AG20443 (cell line): ENCODE measurements at regions not wholly inside any gene's neighbourhood (a gene's known extent, or its start where the extent isn't known, plus 50 kb on each side); places are given as distances from the start of the nearest gene placed in this dataset.
A peak's percentile ranks its signal among the peaks of the same experiment; 100 is the strongest.
"Not testable (repeated sequence)": the region's sequence is repeated elsewhere in the genome, so short reads cannot be mapped to it uniquely, and the experiment has no call there.

ENCODE experiments used
- DNase-seq: peaks from one replicate; pipeline ENCODE4 v3.0.0; 2012; ENCODE audit warnings: low spot score, mixed read lengths

DNA sequence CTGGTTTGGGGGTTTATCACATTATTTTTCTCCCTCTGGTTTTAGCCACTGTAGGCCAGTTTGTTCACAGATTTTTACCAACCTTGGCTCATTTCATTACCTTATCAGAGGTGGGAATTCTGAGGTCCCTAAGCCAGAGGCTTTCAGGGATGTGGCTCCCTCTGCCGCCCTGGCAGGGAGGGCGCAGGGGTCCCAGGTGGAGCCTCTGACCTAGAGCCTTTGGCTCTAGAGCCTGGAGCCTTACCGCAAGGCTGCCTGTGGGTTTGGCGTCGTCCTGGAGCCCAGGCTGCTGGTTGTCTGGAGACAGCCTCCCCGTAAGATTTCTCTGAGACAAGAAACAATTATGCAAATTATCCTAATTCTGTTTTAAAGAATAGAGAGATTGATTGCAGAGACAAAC is 188.0 kb downstream of the LMLN start:
- DNase-seq = not testable (repeated sequence)

DNA sequence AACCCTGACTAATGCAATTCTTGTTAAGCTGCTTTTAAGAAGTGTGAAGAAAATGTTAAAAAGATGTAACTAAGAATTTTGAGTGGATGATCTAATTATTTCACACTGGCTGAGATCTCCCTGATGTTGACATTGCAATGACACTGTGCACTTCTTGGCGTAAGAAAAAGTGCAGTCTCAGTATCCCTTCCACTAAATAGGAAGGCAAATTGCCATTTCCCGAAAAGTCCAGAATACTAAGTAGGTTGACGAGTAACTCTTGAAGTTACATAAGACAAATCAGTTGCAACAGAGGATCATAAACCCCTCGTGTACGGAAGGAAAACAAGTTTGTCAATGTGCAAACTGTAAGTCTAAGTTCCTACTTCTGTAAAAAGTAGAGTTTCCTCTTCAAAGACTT is 189.9 kb downstream of the LMLN start:
- DNase-seq = not testable (repeated sequence)

DNA sequence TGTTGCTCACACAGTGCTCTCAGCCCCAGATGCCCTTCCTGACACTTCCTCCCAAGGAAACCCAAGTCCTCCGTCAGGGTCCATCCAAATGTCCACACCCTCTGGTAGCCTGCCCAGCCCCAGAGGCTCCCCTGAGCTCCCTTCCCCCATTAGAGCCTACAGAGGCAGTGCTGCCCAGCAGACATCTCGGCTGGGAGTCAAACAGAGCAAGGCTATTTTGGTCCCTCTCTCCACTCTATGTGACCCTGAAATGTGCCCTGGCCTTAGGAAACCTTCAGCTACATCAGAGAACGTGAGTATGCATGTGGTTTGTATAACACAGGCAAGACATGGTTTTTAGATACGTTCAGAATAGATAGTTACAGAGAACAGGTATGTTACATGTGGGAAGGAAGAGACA is 191.8 kb downstream of the LMLN start:
- not testable (repeated sequence) for DNase-seq

DNA sequence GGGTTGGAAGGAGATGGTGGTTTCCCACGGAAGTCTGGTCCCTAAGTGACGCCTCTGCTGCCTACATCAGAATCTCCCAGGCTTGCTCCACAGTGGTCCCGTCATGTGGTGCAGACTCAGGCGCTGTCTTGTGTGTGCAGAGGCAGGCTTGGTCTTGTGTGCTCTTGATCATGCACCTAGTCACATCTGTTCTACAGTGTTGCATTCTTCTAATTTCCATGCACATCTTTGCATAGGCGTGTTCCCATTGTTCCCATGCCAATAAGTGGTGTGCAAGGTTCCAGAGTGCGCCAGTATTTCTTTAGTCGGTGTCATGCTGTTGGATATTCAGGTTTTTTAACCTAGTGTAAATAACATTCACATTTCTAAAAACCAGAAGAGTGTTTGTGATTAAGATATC is 195.8 kb downstream of the LMLN start:
- DNase-seq = not testable (repeated sequence)

DNA sequence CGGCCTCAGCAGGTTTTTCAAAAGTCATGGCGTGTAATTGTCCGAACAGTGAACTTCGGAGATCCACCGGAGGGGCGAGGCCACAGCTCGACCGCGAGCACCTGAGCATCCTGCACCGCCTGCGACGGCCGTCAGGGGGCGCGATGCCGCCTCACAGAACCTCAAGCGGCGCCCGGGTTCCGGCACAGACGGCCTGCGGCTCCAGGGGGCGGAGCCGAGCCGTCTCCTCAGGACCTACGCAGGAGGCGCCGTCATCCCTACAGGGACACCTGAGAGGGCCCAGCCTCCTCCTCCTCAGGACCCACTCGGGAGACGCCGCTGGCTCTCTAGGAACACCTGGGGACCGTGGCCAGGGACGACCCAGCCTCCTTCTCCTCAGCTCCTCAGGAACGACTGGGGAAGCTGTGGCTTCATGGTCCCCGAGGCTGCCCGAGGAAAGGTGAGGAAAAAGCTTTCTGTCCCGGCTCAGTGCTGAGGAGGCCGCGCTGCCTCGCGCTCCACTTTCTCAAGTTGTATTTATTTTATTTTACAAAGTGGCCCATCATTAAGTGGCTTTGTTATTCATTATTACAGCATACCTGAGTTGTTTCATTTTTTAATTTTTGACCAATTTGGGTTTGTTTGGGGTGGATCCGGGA is 197.3 kb downstream of the LMLN start:
- DNase-seq = not testable (repeated sequence)

DNA sequence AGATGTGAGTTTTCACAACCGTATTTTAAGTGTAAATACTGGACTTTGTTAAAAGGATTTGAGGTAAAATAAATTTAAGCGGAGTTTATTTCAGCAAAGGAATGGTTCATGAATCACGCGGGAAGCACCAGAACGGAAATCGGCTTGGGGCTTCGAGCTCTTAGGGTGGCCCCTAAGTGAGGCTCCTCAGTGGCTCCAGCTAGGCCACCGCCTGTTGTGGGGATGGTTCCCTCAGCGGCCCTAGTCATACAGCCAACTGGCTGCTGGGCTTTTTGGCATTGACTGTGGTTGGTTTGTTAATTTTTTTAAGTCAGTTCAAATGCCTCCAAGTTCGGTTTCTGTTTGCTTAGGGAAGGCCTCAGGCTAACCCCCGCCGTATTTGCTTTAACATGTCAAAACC is 198.0 kb downstream of the LMLN start:
- DNase-seq = not testable (repeated sequence)

DNA sequence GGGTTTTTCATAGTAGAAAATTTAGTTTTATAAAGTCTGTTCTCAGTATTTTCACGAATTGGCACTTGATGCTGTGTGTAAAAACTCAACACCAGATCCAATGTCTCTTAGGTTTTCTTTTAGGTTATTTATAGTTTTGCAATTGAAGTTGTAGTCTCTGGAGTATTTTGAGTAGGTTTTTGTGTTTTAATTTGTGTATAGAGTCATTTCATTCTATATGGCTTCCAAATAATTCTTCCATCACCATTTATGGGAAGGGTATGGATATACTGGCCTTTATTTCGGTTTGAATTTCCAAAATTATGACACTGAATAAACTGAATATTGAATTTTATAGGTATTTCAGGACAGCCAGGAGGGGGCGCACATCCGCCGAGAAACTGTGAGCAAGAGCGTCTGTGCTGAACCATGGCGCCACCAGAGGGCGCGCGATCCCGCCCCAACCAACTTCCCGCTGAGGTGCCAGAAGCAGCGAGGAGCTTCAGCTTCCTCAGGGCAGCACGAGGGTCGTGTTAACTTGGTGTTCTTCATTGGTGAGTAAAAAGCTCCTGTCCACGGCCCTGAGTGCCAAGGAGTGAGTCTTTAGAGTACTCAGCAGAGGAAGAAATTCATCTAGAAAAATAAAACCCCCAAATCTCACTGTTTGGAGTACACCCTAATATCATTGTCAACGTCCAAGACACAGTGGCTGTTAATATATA is 207.5 kb downstream of the LMLN start:
- DNase-seq = peak; percentile 19

DNA sequence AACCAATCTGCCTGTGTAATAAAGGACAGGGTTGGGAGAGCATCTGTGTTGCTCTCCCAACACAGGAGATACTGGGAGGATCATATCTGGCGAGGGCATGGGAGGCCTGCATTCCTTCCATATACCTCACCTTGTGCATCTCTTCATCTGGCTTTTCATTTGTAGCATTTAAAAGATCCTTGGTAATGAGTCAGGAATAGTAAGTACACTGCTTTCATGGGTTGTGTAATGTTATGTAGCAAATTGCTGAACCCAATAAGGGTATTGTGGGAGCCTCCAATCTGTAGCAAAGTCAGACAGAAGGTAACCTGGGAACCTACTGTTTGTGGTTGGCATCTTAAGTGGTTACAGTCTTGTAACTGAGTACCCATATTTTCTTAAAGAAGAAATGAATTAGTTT is 210.8 kb downstream of the LMLN start:
- DNase-seq = not testable (repeated sequence)

DNA sequence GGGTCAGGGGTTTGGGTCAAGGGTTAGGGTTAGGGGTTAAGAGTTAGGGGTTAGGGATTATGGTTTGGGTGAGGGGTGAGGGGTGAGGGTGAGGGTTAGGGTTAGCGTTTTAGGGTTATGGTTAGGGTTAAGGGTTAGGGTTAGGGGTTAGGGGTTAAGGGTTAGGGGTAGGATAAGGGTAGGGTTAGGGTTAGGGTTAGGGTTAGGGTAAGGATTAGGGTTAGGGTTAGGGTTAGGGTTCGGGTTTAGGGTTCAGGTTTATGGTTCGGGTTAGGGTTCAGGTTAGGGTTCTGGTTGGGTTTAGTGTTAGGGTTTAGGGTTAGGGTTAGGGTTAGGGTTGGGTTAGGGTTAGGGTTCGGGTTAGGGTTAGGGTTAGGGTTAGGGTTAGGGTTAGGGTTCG is 213.1 kb downstream of the LMLN start:
- not testable (repeated sequence) for DNase-seq

DNA sequence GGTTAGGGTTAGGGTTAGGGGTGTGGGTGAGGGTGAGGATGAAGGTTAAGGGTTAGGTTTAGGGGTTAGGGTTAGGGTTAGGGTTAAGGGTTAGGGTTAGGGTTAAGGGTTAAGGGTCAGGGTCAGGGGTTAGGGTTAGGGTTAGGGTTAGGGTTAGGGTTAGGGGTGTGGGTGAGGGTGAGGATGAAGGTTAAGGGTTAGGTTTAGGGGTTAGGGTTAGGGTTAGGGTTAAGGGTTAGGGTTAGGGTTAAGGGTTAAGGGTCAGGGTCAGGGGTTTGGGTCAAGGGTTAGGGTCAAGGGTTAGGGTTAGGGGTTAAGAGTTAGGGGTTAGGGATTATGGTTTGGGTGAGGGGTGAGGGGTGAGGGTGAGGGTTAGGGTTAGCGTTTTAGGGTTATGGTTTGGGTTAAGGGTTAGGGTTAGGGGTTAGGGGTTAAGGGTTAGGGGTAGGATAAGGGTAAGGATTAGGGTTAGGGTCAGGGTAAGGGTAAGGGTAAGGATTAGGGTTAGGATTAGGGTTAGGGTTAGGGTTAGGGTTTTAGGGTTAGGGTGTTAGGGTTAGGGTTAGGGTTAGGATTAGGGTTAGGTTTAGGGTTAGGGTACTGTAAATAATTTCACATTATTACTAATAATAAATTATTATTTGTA is 214.0 kb downstream of the LMLN start:
- not testable (repeated sequence) for DNase-seq
